ENCODE measurements at regions not wholly inside any gene's neighbourhood (a gene's known extent, or its start where the extent isn't known, plus 50 kb on each side); places are given as distances from the start of the nearest gene placed in this dataset.

GRCh38 chr20:19833395-19833794 lies 75.3 kb downstream of the RIN2 start:
- no peak overlapping the region for H2AFZ ChIP-seq (ENCODE audit: low read length)
- H3K79me2 ChIP-seq (ENCODE audit: control insufficient read depth, insufficient read depth, low read length) = no peaks in the 10 kb centered on the region
- no peaks in the 10 kb centered on the region for H3K36me3 ChIP-seq (ENCODE audit: control insufficient read depth, insufficient read depth, low read length)
- no peak overlapping the region for H3K9ac ChIP-seq (ENCODE audit: insufficient read depth, low read length)
- no peak overlapping the region for H3K27ac ChIP-seq (ENCODE audit: insufficient read depth, low read length)
- H3K4me2 ChIP-seq (ENCODE audit: extremely low read depth, insufficient read depth, low read length) = no peak overlapping the region
- H3K4me1 ChIP-seq (ENCODE audit: control insufficient read depth, extremely low read depth, insufficient read depth, low read length) = no peaks in the 10 kb centered on the region
- no peak for DNase-seq (ENCODE audit: low read depth in 2 of 2)
- H3K9me3 ChIP-seq (ENCODE audit: control insufficient read depth, insufficient read depth, low read depth, low read length) = no peaks in the 10 kb centered on the region
- no peaks in the 10 kb centered on the region for H3K27me3 ChIP-seq (ENCODE audit: control insufficient read depth, insufficient read depth, low read length)
- H3K4me3 ChIP-seq (replicated peaks in 1 of 4; ENCODE audit: control extremely low read depth in 1 of 4, insufficient read depth in 1 of 4, low read depth in 3 of 4, low read length in 4 of 4) = no peak overlapping the region
- TF ChIP-seq EZH2 (IDR thresholded peaks at IDR 0.05; ENCODE audit: low read length, missing control alignments) (no peak), CTCF (conservative IDR thresholded peaks at IDR 0.05 in 1 of 2, IDR thresholded peaks at IDR 0.05 in 1 of 2; ENCODE audit: low read depth in 1 of 2, low read length in 2 of 2) (no peak)
- no peaks in the 10 kb centered on the region for H4K20me1 ChIP-seq (ENCODE audit: control insufficient read depth, extremely low read depth, insufficient read depth, low read length)

GRCh38 chr20:19834287-19834686 lies 76.2 kb downstream of the RIN2 start:
- Histone ChIP-seq H3K9ac (ENCODE audit: insufficient read depth, low read length) (no peak overlapping the region), H3K79me2 (ENCODE audit: control insufficient read depth, insufficient read depth, low read length) (no peaks in the 10 kb centered on the region)

GRCh38 chr20:19834783-19835182 lies 76.7 kb downstream of the RIN2 start:
- no peak for TF ChIP-seq EZH2 (IDR thresholded peaks at IDR 0.05; ENCODE audit: low read length, missing control alignments)
- no peak for TF ChIP-seq CTCF (conservative IDR thresholded peaks at IDR 0.05 in 1 of 2, IDR thresholded peaks at IDR 0.05 in 1 of 2; ENCODE audit: low read depth in 1 of 2, low read length in 2 of 2)
- no peaks in the 10 kb centered on the region for H3K4me1 ChIP-seq (ENCODE audit: control insufficient read depth, extremely low read depth, insufficient read depth, low read length)
- H3K79me2 ChIP-seq (ENCODE audit: control insufficient read depth, insufficient read depth, low read length) = no peaks in the 10 kb centered on the region
- no peak overlapping the region for H3K4me3 ChIP-seq (replicated peaks in 1 of 4; ENCODE audit: control extremely low read depth in 1 of 4, insufficient read depth in 1 of 4, low read depth in 3 of 4, low read length in 4 of 4)
- no peak overlapping the region for H3K9ac ChIP-seq (ENCODE audit: insufficient read depth, low read length)
- no peak overlapping the region for H2AFZ ChIP-seq (ENCODE audit: low read length)
- H3K27ac ChIP-seq (ENCODE audit: insufficient read depth, low read length) = no peak overlapping the region
- H3K4me2 ChIP-seq (ENCODE audit: extremely low read depth, insufficient read depth, low read length) = no peak overlapping the region
- H3K27me3 ChIP-seq (ENCODE audit: control insufficient read depth, insufficient read depth, low read length) = no peaks in the 10 kb centered on the region
- no peaks in the 10 kb centered on the region for H3K36me3 ChIP-seq (ENCODE audit: control insufficient read depth, insufficient read depth, low read length)
- no peak for DNase-seq (ENCODE audit: low read depth in 2 of 2)
- H3K9me3 ChIP-seq (ENCODE audit: control insufficient read depth, insufficient read depth, low read depth, low read length) = no peaks in the 10 kb centered on the region
- no peaks in the 10 kb centered on the region for H4K20me1 ChIP-seq (ENCODE audit: control insufficient read depth, extremely low read depth, insufficient read depth, low read length)

More at GRCh38 chr20:19834287-19834686, 76.2 kb downstream of the RIN2 start:
- DNase-seq (ENCODE audit: low read depth in 2 of 2) = no peak
- Histone ChIP-seq H3K27ac (ENCODE audit: insufficient read depth, low read length) (no peak overlapping the region), H4K20me1 (ENCODE audit: control insufficient read depth, extremely low read depth, insufficient read depth, low read length) (no peaks in the 10 kb centered on the region), H3K27me3 (ENCODE audit: control insufficient read depth, insufficient read depth, low read length) (no peaks in the 10 kb centered on the region), H2AFZ (ENCODE audit: low read length) (no peak overlapping the region), H3K4me2 (ENCODE audit: extremely low read depth, insufficient read depth, low read length) (no peak overlapping the region), H3K4me3 (replicated peaks in 1 of 4; ENCODE audit: control extremely low read depth in 1 of 4, insufficient read depth in 1 of 4, low read depth in 3 of 4, low read length in 4 of 4) (no peak overlapping the region), H3K36me3 (ENCODE audit: control insufficient read depth, insufficient read depth, low read length) (no peaks in the 10 kb centered on the region), H3K4me1 (ENCODE audit: control insufficient read depth, extremely low read depth, insufficient read depth, low read length) (no peaks in the 10 kb centered on the region), H3K9me3 (ENCODE audit: control insufficient read depth, insufficient read depth, low read depth, low read length) (no peaks in the 10 kb centered on the region)
- TF ChIP-seq EZH2 (IDR thresholded peaks at IDR 0.05; ENCODE audit: low read length, missing control alignments) (no peak), CTCF (conservative IDR thresholded peaks at IDR 0.05 in 1 of 2, IDR thresholded peaks at IDR 0.05 in 1 of 2; ENCODE audit: low read depth in 1 of 2, low read length in 2 of 2) (no peak)
